ENCODE measurements at regions not wholly inside any gene's neighbourhood (a gene's known extent, or its start where the extent isn't known, plus 50 kb on each side); places are given as distances from the start of the nearest gene placed in this dataset.

DNA sequence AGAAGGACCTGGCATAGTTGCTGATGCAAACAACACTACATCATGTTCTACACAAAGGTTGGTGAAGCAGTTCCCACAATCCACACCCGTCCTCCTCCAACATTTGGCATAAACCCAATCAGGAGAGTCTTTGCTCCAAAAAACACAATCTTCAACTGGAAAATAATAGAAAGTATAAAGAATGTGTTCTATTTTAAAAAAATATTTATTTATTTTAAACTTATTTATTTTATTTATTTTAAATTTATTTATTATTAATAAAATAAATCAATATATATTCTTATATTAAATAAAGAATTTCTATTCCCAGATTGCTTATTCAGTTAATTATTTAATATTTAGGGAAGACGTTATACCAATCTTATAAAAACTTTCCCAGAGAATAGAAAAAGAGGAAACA is 1753.7 kb upstream of the AGA start:
- no peak overlapping the region for H3K4me3 ChIP-seq (ENCODE audit: insufficient read depth, low read depth, low read length)
- H3K27me3 ChIP-seq (ENCODE audit: control insufficient read depth, insufficient read depth, low read length): no peaks in the 10 kb centered on the region
- no peak for DNase-seq
- no peaks in the 10 kb centered on the region for H3K36me3 ChIP-seq (replicated peaks; ENCODE audit: control insufficient read depth, insufficient read depth, low read length)

DNA sequence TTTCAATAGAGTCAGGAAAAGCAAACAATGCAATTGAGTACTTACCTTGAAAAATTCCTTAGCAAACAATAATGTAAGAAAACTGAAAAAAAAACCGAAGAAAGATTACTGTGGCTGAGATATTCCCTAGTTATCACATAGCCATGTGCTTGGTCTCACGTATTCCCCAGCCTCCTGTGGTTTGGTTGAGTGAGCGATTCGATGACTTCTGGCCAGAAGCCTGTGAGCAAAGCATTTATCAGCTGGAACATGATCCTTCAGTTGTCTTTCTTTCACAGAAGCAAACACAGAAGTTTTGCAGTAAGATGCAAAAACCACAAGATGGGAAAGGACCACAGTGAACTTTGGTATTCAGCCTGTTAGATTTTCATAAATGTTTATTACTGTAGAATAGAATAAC is 1754.3 kb upstream of the AGA start:
- Histone ChIP-seq H3K4me3 (ENCODE audit: insufficient read depth, low read depth, low read length) (no peak overlapping the region), H3K27me3 (ENCODE audit: control insufficient read depth, insufficient read depth, low read length) (no peaks in the 10 kb centered on the region), H3K36me3 (replicated peaks; ENCODE audit: control insufficient read depth, insufficient read depth, low read length) (no peaks in the 10 kb centered on the region)
- DNase-seq: peak; percentile 7

DNA sequence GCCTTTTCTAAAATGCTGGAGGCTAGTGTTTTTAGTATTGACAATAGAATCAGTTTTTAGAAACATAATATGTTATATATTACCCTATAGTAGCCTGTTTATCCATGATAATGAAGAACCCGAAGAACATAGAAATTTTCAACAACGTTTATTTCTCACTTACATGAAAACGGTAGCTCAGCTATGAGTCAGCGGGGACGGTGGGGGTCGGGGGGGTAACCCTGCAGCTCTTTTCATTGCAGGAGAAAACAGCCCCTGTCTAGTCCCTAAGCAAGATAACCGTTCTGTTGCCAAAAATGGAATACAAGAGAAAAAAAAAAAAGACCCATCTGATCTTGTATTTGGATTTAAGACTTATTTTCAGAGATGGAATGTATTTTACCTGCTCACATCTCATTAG is 1758.4 kb upstream of the AGA start:
- Histone ChIP-seq H3K4me3 (ENCODE audit: insufficient read depth, low read depth, low read length) (no peak overlapping the region), H3K36me3 (replicated peaks; ENCODE audit: control insufficient read depth, insufficient read depth, low read length) (no peaks in the 10 kb centered on the region), H3K27me3 (ENCODE audit: control insufficient read depth, insufficient read depth, low read length) (no peaks in the 10 kb centered on the region)
- no peak for DNase-seq

DNA sequence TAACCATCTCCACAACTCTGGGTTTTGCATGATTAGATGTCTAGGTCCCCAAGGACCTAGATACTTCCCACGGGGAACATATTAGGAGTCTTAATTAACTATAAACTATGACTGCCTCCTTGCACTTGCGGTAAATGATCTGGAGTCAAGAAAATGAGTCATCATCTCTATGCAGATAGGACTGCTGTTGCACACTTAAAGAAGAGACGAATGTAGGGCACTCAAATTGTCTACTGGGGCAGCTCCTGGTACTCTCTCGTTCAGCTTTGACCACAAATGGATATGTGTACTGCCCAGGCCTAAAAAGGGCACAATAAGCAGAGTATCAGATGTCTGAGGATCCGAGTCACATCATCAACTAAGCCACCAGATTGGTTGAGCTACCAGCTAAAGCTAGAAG is 1783.4 kb upstream of the AGA start:
- H3K27me3 ChIP-seq (ENCODE audit: control insufficient read depth, insufficient read depth, low read length): no peaks in the 10 kb centered on the region
- H3K4me3 ChIP-seq (ENCODE audit: insufficient read depth, low read depth, low read length): no peak overlapping the region
- no peaks in the 10 kb centered on the region for H3K36me3 ChIP-seq (replicated peaks; ENCODE audit: control insufficient read depth, insufficient read depth, low read length)
- no peak for DNase-seq

DNA sequence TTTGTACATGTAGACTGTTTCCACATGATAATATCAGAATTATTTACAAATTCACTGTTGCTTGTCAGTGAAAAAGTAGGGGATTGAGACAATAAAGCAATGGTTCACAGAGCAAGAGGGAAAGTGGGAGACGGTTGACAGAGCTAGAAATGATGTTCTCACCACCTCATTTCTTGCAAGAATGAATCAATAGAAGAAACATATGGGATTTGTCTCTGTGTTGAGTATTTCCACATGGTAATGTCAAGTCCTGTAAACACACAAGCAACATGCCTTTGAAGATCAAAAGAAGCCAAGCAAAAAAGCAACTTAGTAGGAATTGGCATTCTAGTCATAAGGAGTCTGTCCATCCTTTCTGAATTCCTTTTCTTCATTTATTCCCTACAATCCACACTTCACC is 1806.6 kb upstream of the AGA start:
- no peak for DNase-seq
- H3K27me3 ChIP-seq (ENCODE audit: control insufficient read depth, insufficient read depth, low read length): no peaks in the 10 kb centered on the region
- H3K36me3 ChIP-seq (replicated peaks; ENCODE audit: control insufficient read depth, insufficient read depth, low read length): no peaks in the 10 kb centered on the region
- no peak overlapping the region for H3K4me3 ChIP-seq (ENCODE audit: insufficient read depth, low read depth, low read length)

DNA sequence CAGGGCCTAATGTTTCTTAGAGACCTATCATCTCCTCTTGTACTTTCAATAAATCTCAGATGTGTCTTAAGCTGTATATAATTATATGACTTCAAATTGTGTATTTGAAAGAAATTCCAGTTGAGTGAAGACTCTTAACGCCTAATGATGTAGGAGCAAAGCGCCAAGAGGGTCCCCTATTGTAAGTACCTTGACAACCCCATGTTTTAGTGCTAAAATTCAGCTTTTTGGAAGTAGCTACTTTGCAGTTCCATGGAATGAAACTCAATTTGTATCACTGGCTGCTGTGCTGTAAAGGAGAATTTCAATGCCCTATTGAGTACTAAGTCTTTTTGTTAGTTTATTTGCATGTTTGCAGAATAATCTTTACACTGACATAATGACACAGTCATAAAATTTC is 1826.6 kb upstream of the AGA start:
- no peak for DNase-seq
- Histone ChIP-seq H3K27me3 (ENCODE audit: control insufficient read depth, insufficient read depth, low read length) (no peaks in the 10 kb centered on the region), H3K4me3 (ENCODE audit: insufficient read depth, low read depth, low read length) (no peak overlapping the region), H3K36me3 (replicated peaks; ENCODE audit: control insufficient read depth, insufficient read depth, low read length) (no peaks in the 10 kb centered on the region)

DNA sequence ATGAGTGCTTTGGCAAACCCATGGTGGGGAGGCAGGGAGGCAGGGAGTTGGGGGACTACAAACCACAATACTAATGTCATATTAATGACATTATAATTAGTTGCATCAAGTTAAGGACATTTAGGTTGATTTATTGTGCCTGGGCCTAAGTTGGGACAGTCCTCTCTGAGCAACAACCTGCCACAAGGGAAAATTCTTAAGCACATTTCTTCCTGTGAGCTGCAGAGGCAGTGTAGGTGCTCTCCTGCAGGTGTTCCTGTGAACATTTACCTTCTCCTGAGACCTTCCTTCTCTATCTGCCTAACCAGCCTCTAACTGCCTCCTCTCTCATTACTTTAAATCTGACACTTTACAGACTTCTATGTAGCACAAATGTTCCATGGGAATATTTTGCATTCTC is 1830.0 kb upstream of the AGA start:
- Histone ChIP-seq H3K27me3 (ENCODE audit: control insufficient read depth, insufficient read depth, low read length) (no peaks in the 10 kb centered on the region), H3K36me3 (replicated peaks; ENCODE audit: control insufficient read depth, insufficient read depth, low read length) (no peaks in the 10 kb centered on the region), H3K4me3 (ENCODE audit: insufficient read depth, low read depth, low read length) (no peak overlapping the region)
- DNase-seq: no peak

DNA sequence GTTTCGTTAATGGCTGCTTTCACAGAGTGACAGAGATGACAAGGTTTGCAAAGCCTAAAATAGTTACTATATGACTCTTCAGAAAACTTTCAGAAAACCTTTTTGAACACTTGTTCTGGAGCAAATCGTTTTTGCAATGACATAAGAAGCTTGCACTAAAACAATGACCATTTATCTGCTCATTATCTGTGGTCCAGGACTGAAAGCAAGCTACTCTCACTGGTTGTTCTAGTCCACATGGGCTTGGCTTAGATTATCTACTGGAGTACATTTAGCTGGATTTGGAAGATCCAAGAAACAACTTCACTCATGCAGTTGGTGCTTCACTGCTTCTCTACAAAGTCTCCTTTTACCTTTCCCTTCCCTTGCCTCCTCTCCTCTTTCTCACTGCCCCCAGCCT is 1836.4 kb upstream of the AGA start:
- Histone ChIP-seq H3K4me3 (ENCODE audit: insufficient read depth, low read depth, low read length) (no peak overlapping the region), H3K27me3 (ENCODE audit: control insufficient read depth, insufficient read depth, low read length) (no peaks in the 10 kb centered on the region), H3K36me3 (replicated peaks; ENCODE audit: control insufficient read depth, insufficient read depth, low read length) (no peaks in the 10 kb centered on the region)
- DNase-seq: no peak

DNA sequence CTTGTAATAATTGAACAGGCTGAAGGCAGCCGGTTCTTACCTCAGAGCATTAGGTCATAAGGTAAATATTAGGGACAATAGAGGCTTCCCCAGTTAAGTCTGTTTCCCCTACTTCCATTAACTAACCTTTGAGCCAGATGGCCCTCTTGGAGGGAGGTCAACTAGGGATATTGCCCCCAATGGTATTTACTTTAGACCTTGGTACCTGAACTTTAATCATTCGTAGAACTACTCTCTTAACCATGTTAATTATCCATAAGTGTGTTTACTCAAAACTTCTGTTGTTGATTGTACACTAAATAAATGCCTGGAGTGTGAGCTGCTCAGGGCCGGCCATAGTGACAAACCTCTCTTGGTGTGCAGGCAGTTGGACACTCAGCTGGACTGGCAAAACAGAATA is 1843.5 kb upstream of the AGA start:
- no peak overlapping the region for H3K4me3 ChIP-seq (ENCODE audit: insufficient read depth, low read depth, low read length)
- H3K27me3 ChIP-seq (ENCODE audit: control insufficient read depth, insufficient read depth, low read length): no peaks in the 10 kb centered on the region
- no peaks in the 10 kb centered on the region for H3K36me3 ChIP-seq (replicated peaks; ENCODE audit: control insufficient read depth, insufficient read depth, low read length)
- DNase-seq: no peak

DNA sequence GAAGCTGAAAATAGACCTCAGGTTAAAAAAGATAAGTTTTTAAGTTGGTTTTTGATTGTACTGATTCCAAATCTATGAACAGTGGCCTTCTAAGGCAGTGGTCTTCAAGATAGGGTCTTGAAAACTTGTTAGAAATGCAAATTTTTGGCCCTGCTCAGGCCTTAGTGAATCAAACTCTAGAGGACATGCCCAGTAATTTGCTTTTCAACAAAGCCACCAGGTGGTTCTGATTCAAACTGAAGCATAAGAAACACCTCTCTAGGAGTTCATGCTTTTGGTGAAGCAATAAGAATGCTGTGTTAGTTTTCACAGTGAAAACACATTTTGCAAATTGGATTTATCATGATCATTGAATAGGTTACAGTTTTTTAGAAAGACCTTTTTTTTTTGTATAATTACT is 1849.4 kb upstream of the AGA start:
- DNase-seq: no peak
- no peak overlapping the region for H3K4me3 ChIP-seq (ENCODE audit: insufficient read depth, low read depth, low read length)
- no peaks in the 10 kb centered on the region for H3K27me3 ChIP-seq (ENCODE audit: control insufficient read depth, insufficient read depth, low read length)
- no peaks in the 10 kb centered on the region for H3K36me3 ChIP-seq (replicated peaks; ENCODE audit: control insufficient read depth, insufficient read depth, low read length)

DNA sequence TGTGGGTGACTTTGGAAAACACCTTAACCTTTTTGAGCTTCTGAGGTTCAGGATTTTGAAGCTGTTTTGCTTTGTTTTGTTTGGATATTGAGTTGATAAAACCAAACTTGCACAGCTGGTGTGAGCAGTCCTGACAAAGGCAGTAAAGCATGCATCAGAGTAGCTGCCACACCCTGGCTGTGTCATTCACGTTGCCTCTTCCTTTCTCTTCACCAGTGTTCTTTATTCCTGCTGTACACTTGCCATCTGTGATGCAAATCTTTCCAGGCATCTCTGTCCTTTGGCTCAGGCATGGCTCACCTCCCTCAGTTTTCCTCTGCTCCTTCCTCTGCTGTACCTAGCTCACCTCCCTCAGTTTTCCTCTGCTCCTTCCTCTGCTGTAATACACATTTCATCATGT is 1850.2 kb upstream of the AGA start:
- Histone ChIP-seq H3K27me3 (ENCODE audit: control insufficient read depth, insufficient read depth, low read length) (no peaks in the 10 kb centered on the region), H3K36me3 (replicated peaks; ENCODE audit: control insufficient read depth, insufficient read depth, low read length) (no peaks in the 10 kb centered on the region), H3K4me3 (ENCODE audit: insufficient read depth, low read depth, low read length) (no peak overlapping the region)
- no peak for DNase-seq

DNA sequence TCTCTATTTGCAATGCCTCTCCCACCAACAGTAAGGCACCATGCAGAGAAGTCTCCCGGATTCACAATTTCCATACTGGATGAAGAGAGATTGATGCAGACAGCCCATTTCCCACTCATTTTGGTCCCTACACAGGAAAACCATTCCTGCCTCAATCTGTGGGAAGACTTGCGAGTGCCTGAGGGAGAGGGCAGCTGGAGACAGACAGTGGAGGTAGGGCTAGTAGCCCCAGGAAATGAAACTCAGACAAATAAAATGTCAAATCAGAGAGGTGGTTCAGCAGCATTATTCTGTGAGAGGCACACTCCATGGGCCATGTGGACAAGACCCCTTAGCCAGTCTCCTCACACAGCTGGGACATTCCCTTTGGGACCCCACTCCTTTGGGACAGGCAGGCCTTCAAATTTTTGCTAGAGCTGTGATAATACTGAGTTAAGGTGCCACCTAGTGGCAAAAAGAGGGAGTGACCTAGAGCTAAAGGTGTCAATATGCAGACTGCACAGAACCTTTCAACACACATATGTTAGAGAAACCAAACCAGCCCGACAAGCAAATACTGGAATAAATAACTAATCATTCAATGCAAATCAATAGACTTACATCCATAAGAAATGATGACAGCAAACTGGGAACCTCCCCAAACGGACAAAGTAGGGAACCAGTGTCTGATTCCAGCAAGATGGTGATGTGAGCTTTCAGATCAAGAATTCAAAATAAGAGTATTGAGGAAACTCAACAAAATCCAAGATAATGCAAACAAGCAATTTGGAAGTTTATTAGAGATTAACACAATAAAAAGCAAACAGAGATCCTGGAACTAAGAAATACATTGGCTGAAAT is 1865.3 kb upstream of the AGA start:
- Histone ChIP-seq H3K27me3 (ENCODE audit: control insufficient read depth, insufficient read depth, low read length) (no peaks in the 10 kb centered on the region), H3K4me3 (ENCODE audit: insufficient read depth, low read depth, low read length) (no peak overlapping the region), H3K36me3 (replicated peaks; ENCODE audit: control insufficient read depth, insufficient read depth, low read length) (no peaks in the 10 kb centered on the region)
- peak; percentile 47 for DNase-seq

DNA sequence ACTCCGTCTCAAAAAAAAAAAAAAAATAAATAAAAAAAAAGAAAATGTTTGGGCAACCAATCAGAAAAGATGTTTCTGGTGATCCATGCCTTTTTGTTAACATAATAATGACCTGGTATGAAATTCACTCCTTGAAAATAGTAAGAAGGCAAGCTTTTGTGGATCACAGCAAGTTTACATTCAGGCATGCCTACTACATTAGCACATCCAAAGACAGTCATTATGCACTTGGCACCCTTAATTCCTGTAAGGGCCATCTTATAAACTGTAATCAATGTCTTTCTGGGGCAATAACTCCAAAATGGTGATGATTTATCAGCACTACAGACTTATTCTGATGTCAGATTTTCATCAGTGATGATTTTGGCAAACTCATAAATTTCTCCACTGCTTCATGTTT is 1871.6 kb upstream of the AGA start:
- no peak overlapping the region for H3K4me3 ChIP-seq (ENCODE audit: insufficient read depth, low read depth, low read length)
- no peak for DNase-seq
- H3K36me3 ChIP-seq (replicated peaks; ENCODE audit: control insufficient read depth, insufficient read depth, low read length): no peaks in the 10 kb centered on the region
- no peaks in the 10 kb centered on the region for H3K27me3 ChIP-seq (ENCODE audit: control insufficient read depth, insufficient read depth, low read length)

DNA sequence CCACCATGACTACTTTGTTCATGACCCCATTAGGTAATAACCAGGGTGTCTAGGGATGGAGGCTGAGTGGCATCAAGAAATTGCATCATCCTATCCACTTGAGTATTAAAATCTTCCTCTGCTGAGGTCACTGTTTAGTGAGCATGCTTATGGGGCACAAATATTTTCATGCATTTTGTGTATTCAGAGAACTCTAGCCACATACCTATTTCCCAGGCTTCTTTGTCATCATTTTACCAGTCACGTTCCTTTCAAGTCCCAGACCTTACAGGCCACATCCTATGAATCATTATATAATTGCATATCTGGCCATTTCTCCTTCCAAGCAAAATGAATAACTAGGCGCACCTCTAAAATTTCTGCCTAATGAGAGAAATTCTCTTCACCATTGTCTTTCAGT is 1882.9 kb upstream of the AGA start:
- Histone ChIP-seq H3K27me3 (ENCODE audit: control insufficient read depth, insufficient read depth, low read length) (no peaks in the 10 kb centered on the region), H3K36me3 (replicated peaks; ENCODE audit: control insufficient read depth, insufficient read depth, low read length) (no peaks in the 10 kb centered on the region), H3K4me3 (ENCODE audit: insufficient read depth, low read depth, low read length) (no peak overlapping the region)
- no peak for DNase-seq

DNA sequence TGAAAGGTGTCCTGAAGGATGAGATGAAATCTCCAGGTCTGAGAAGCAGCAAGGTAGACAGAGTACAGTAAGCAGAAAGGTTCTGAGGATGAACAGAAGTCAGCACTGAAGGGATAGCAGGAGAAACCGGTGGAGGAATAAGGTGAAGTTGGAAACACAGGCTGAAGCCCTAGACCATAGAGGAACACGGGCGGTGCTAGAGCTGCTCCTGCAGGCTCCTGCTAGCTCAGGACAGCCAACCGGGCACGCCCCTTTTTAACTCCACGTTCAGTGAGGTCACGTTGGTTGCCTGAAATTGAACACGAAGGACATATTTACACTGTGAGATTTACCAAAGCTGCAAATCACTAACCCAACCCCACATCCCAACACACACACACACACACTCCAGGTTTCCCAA is 1886.4 kb upstream of the AGA start:
- DNase-seq: no peak
- Histone ChIP-seq H3K4me3 (ENCODE audit: insufficient read depth, low read depth, low read length) (no peak overlapping the region), H3K36me3 (replicated peaks; ENCODE audit: control insufficient read depth, insufficient read depth, low read length) (no peaks in the 10 kb centered on the region), H3K27me3 (ENCODE audit: control insufficient read depth, insufficient read depth, low read length) (no peaks in the 10 kb centered on the region)

DNA sequence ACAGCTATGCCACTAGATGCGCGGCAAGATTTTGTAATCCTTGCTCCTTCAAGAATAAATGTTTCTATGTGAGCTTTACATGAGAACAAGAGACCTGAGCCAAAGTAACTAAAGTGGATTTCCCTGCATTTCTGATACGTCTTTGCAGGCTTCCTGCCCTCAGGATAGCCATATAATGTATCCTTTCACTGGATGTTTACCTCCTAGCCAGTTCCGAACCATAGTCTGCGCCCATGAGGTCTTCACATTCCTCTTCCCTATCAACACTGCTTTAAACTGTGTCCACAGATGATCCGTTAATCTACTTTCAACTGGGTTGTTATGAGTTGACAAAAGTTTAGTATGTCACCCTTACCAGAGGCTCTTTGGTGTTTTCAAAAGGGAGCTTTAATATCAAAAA is 1889.1 kb upstream of the AGA start:
- DNase-seq: no peak
- H3K27me3 ChIP-seq (ENCODE audit: control insufficient read depth, insufficient read depth, low read length): no peaks in the 10 kb centered on the region
- no peaks in the 10 kb centered on the region for H3K36me3 ChIP-seq (replicated peaks; ENCODE audit: control insufficient read depth, insufficient read depth, low read length)

More for the DNA sequence above, 1889.1 kb upstream of the AGA start:
- H3K4me3 ChIP-seq (ENCODE audit: insufficient read depth, low read depth, low read length): no peak overlapping the region

Data from H7 (cell line).